Hepatic stellate cell (primary cell): ENCODE measurements at regions not wholly inside any gene's neighbourhood (a gene's known extent, or its start where the extent isn't known, plus 50 kb on each side); places are given as distances from the start of the nearest gene placed in this dataset.
"Not testable (repeated sequence)": the region's sequence is repeated elsewhere in the genome, so short reads cannot be mapped to it uniquely, and the experiment has no call there.

Experiments used
- DNase-seq: peaks from one replicate; pipeline ENCODE4 v3.0.0; 2011; ENCODE audit warnings: low spot score

DNA sequence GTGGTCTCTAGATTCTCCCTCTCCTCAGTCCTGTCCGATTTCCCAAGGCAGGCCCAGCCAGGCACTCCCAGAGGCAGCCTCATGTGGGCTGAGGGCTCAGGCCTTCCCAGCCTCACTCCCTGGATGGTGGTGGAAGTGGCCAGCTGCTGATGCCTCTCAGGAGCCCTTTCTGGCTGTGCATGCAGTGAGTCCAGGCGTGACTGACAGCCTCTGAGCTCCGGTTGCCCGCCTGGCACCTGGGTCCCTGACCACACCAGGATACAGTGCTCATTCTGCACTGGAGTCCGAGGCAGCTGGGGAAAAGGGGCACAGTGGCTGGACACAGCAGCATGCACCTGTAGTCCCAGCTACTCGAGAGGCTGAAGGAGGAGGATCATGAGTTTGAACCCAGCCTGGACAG, 132.6 kb downstream of the CUL2 start:
- no peak for DNase-seq

DNA sequence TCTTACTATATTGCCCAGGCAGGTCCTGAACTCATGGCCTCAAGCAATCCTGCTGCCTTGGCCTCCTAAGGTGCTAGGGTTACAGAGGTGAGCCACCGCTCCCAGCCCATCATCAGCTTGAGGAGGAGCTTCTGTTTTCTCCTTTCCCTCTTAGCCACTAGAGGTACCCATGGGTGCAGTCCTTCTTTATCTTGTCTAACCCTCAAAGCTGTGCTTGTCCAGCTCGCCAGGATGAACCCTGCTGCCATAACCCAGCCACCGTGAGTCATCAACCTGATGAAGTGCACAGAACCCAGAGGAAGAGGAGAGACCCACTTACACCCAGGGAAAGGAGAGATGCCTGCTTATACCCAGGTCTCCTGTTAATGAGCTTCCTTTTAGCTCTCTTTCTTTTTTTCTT, 133.4 kb downstream of the CUL2 start:
- DNase-seq, result no peak

- DNase-seq, result no peak
These were observed 134.8 kb downstream of the CUL2 start for GRCh38 chr10:34955391-34955790.

DNA sequence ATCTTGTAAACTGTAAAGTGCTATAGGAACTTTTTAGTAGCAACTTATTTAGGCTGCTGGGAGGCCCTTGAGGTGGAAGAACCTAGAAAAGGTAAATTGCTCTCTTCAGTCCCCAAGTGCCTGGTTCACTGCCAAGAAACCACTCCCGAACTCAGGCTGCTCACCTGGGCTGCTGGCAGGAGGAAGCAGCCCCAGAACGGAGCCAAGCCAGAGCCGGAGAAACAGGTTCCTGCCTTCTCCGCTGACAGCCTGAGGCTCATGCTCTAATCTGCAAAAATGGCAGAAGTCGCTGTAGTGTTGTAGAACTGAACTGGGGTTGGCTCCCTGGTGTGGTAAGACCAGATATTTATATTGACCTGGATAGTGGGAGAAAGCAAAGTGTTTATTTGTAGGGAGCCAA, 136.0 kb downstream of the CUL2 start:
- DNase-seq, result no peak

GRCh38 chr10:34951263-34951887, 136.3 kb upstream of the PARD3 start:
- DNase-seq, result not testable (repeated sequence)

- not testable (repeated sequence) for DNase-seq
These were observed 130.9 kb upstream of the PARD3 start for GRCh38 chr10:34945951-34946522.

- DNase-seq, result no peak
These were observed 126.6 kb upstream of the PARD3 start for GRCh38 chr10:34941471-34942357.

- no peak for DNase-seq
These were observed 125.3 kb upstream of the PARD3 start for GRCh38 chr10:34940436-34940835.

DNA sequence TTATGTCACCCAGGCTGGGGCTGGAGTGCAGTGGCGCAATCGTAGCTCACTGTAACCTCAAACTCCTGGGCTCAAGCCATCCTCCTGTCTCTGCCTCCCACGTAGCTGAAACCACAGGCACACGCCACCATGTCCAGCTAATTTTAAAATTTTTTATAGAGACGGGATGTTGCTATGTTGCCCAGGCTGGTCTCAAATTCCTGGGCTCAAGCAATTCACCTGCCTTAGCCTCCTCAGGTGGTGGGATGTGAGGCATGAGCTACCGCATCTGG, 123.2 kb upstream of the PARD3 start:
- no peak for DNase-seq

GRCh38 chr10:34937643-34938398, 122.7 kb upstream of the PARD3 start:
- not testable (repeated sequence) for DNase-seq

DNA sequence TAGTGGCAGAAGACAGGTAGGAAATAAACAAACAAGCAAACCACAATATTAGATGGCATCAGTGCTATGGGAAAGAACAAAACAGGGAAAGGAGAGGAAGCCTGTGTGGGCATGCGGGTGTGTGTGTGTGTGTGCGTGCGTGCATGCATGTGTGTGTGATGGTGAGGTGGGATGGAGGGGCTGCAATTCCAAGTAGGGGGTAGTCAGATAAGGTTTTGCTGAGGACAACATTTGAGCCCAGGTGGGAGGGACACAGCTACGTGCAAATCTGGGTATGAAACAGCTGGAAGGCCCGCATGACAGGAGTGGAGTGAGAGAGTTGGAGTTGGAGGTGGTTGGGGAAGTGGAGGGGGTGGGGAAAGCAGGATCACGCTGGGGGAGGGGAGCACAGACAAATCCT, 121.0 kb upstream of the PARD3 start:
- no peak for DNase-seq

DNA sequence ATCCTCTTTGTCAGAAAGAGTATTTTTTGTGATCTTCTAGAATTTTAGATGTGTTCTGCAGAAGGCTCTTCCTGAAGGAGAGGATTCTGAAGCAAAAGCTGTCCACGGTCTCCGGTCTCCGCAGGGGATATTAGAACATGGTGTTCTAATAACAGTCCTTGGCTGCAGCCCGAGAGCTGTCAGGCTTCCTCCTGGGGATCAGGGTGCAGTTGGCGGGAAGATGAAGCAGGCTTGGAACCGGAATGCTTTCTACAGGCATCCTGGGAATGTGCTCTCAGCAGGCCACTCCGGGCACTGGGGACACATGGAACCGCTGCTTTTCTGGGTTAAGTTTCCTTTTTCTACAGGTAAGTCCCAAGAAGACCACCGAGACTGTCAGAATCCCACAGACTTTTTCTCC, 118.6 kb upstream of the PARD3 start:
- no peak for DNase-seq

- DNase-seq, result no peak
These were observed 117.1 kb upstream of the PARD3 start for GRCh38 chr10:34932235-34932634.

DNA sequence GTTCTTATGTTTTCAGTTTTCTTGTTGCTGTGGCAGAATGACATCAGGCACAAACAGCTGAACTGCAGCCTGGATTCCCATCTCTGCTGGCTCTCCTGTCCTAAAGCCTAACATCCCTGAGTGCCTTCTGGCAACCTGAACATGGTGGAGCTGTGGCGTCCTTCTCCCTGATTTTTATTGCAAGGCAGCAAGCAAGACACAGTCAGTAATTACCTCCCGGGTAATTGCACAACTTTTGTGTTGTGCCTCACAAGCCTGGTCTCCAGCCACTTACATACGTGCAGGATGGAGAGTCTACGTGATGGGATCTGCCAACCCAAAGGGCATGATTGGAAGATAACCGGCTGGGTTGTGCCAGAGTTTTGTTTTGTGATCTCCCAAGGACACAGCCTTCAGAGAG, 116.1 kb upstream of the PARD3 start:
- DNase-seq, result no peak

GRCh38 chr10:34922138-34922537, 107.0 kb upstream of the PARD3 start:
- DNase-seq, result no peak

DNA sequence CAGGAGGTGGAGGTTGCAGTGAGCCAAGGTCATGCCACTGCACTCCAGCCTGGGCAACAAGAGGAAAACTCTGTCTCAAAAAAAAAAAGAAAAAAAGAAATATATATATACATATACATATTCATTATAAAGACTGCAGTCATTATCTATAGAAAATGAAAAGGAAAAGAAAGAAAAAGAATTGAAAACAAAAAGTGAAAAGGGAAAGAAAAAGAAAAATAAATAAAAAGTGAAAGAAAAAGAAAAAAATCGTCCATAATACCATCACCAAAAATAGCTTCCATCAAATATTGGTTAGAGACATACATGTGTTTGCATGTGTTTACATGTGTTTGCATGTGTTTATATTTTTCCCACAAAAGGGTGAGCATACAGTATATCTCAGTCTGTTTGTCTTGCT, 105.5 kb upstream of the PARD3 start:
- DNase-seq, result no peak

- no peak for DNase-seq
These were observed 103.8 kb upstream of the PARD3 start for GRCh38 chr10:34918776-34919315.

GRCh38 chr10:34918060-34918775, 103.1 kb upstream of the PARD3 start:
- no peak for DNase-seq

DNA sequence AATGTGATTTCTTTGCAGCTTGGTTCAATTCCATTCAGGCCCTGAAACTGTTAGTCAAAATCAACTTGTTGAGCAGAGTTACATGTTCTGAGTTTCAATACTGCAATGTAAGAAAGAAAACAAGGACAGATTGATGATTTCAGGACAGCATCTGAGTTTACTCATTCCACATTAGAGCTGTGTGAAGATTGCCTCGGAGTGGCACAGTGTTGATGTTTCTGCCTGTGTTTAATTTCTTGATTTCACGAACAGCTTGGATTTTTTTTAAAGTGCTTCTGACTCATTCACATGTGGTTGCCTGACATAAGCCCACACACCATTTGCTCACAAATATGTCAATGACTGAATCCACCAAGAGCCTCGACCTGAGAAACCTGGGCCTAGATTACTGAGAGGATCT, 101.2 kb upstream of the PARD3 start:
- no peak for DNase-seq

DNA sequence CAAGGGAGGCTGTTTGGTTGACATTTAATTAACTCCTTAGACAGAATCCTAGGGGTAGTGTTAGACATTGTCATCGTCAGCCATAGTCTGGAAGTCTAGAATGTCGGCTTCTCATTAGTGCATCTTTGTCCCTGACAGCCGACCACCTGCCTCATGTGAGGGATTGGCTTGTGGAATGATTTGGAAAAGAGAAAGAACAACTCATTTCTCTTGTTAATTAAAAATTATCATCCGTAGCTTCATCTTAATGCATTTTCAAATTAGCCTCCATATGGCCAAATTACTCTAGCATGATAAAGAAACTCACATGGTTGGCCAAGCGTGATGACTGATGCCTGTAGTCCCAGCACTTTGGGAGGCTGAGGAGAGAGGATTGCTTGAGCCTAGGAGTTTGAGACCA, 97.7 kb upstream of the PARD3 start:
- no peak for DNase-seq

- DNase-seq, result no peak
These were observed 96.6 kb upstream of the PARD3 start for GRCh38 chr10:34911661-34912205.

DNA sequence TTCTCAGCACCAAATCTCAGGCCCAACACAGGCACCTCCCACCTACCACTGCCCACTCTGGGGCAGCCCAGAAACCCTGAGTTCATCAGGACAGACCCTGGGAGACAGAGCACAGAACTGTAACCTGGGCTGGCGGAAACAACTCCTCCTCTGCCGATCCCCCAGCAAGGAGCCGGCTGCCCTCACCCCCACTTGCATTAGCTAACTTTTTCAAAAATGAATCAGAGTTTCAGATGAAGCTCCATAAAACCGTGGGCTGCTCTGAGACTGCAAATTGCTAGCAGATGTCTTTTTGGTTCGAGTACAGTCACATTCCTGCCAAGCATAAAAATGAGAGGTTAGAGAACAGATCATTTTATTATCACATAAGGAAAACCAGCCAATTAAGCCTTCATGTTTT, 93.4 kb upstream of the PARD3 start:
- DNase-seq, result peak; percentile 32
